ENCODE measurements at regions not wholly inside any gene's neighbourhood (a gene's known extent, or its start where the extent isn't known, plus 50 kb on each side); places are given as distances from the start of the nearest gene placed in this dataset.

DNA sequence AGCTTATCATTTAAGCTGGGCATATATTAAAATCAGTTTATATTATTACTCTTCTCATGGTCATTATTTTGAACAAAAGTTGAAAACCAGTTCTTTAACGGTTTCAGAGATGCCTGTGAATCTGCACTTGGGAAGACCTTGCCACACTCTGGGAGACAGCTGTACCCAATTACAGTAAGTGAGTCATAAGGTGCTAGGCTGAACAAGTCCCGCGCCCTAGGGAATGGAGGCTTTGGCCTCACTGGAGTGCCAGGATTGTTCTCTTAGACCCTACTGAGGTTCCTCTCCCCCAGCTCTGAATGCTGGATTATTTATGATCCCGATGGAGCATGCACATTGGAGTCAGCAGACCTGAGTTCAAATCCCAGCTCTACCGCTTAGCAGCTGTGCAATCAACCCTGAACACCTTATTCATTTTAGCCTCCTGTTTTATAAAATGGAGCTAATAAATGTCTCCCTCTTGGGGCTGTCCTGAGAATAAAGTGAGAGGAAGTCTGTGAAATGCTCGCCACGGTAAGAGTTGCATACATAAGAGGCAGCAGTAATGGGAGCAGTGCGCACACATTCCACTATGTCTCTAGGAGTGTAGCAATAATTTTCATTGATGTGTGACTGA, 266.2 kb downstream of the FOXD2 start:
- Histone ChIP-seq H3K79me1 (ENCODE audit: insufficient read depth, low read depth, low read length, poor library complexity, severe bottlenecking) (no peaks in the 10 kb centered on the region), H2BK15ac (ENCODE audit: low read depth, low read length) (no peak overlapping the region), H3K18ac (ENCODE audit: insufficient read length, low read depth, low read length) (no peak overlapping the region), H4K5ac (ENCODE audit: insufficient read length, low read depth, low read length) (no peak overlapping the region), H3K4me1 (ENCODE audit: insufficient read depth, low read length) (no peaks in the 10 kb centered on the region), H2BK5ac (ENCODE audit: insufficient read length, low read length) (no peak overlapping the region), H3K56ac (ENCODE audit: insufficient read length, low read depth, low read length) (no peak overlapping the region), H3K23me2 (ENCODE audit: insufficient read length, low read depth, low read length, poor library complexity, severe bottlenecking) (peaks cover 7% of the 10 kb centered on the region), H2AFZ (ENCODE audit: low read length) (no peak overlapping the region), H4K20me1 (ENCODE audit: control insufficient read depth, insufficient read depth, insufficient read length) (no peaks in the 10 kb centered on the region), H3T11ph (ENCODE audit: low read length) (no peak overlapping the region), H3K23ac (ENCODE audit: insufficient read length, low read depth, low read length) (no peak overlapping the region), H4K91ac (ENCODE audit: insufficient read length, low read depth, low read length) (no peak overlapping the region), H3K9ac (ENCODE audit: extremely low read depth, insufficient read length, low read length) (no peak overlapping the region), H3K14ac (ENCODE audit: insufficient read depth, low read length) (no peak overlapping the region), H3K79me2 (ENCODE audit: insufficient read depth, low read length) (no peaks in the 10 kb centered on the region), H3K9me3 (ENCODE audit: control insufficient read depth, low read depth, low read length) (no peaks in the 10 kb centered on the region), H2AK5ac (ENCODE audit: insufficient read length, low read length) (no peak overlapping the region), H2BK120ac (ENCODE audit: low read depth, low read length, poor library complexity, severe bottlenecking) (no peak overlapping the region), H2BK12ac (ENCODE audit: insufficient read length, low read depth, low read length) (no peak overlapping the region), H2BK20ac (ENCODE audit: low read depth, low read length, poor library complexity, severe bottlenecking) (no peak overlapping the region), H3K27ac (ENCODE audit: insufficient read length, low read depth, low read length) (no peak overlapping the region), H4K8ac (replicated peaks; ENCODE audit: insufficient read length, low read depth, low read length) (no peak overlapping the region), H3K4me2 (ENCODE audit: insufficient read depth, insufficient read length, low read length) (no peak overlapping the region), H3K27me3 (ENCODE audit: insufficient read depth, low read length) (peaks cover 30% of the 10 kb centered on the region), H3K4ac (ENCODE audit: low read depth, low read length) (no peak overlapping the region)
- H3K4me3 Mint-ChIP-seq: no peak overlapping the region
- peaks cover 73% of the 10 kb centered on the region for H3K27me3 Mint-ChIP-seq (ENCODE audit: low read depth)
- WGBS (ENCODE audit: extremely low coverage, insufficient read length, low lambda C conversion rate): no CpG with 5 or more reads among the region's 8 CpGs
- H3K4me1 Mint-ChIP-seq: peaks cover 4 to 5% of the 10 kb centered on the region in 2 experiments
- H3K9me3 Mint-ChIP-seq: no peaks in the 10 kb centered on the region
- no peaks in the 10 kb centered on the region for H3K36me3 Mint-ChIP-seq (ENCODE audit: insufficient read depth in 1 of 3, low read depth in 3 of 3)
- no peak for DNase-seq
- TF ChIP-seq CTCF (conservative IDR thresholded peaks at IDR 0.05): peak; percentile 39; the same call in 2 of the 3 replicates
- no peak overlapping the region for H3K27ac Mint-ChIP-seq

All from H9 (cell line).